SK-N-MC (cell line): ENCODE measurements at regions not wholly inside any gene's neighbourhood (a gene's known extent, or its start where the extent isn't known, plus 50 kb on each side); places are given as distances from the start of the nearest gene placed in this dataset.
A peak's percentile ranks its signal among the peaks of the same experiment; 100 is the strongest.
"Not testable (repeated sequence)": the region's sequence is repeated elsewhere in the genome, so short reads cannot be mapped to it uniquely, and the experiment has no call there.

ENCODE experiments used
- DNase-seq: peaks from one replicate; pipeline ENCODE4 v3.0.0-alpha.2; 2011; ENCODE audit warnings: low read depth, low spot score
- H3K27ac ChIP-seq: fragments of 200-600 bp; sonication (generic); 2 replicates; pipeline ENCODE4 v1.5.1; 2016; ENCODE audit warnings: mixed run types
- H3K36me3 ChIP-seq: fragments of 200-600 bp; sonication (generic); 2 replicates; pipeline ENCODE4 v1.6.1; 2017; ENCODE audit warnings: antibody characterized with exemption, low read length, mixed read lengths; ENCODE audit not compliant: insufficient read depth
- H3K4me3 ChIP-seq: fragments of 200-600 bp; sonication (generic); 2 replicates; pipeline ENCODE4 v1.5.1; 2016
- H3K9ac ChIP-seq: fragments of 200-600 bp; sonication (generic); 2 replicates; pipeline ENCODE4 v1.8.0; 2017; ENCODE audit warnings: mixed run types, mixed read lengths; ENCODE audit not compliant: insufficient read length
- H3K9me3 ChIP-seq: fragments of 200-600 bp; sonication (generic); 2 replicates; pipeline ENCODE4 v1.6.1; 2017; ENCODE audit warnings: low read depth, mild to moderate bottlenecking, antibody characterized with exemption, low read length, moderate library complexity, mixed read lengths
- EZH2 ChIP-seq: fragments of 200-600 bp; sonication (generic); IDR thresholded peaks from one replicate; pipeline ENCODE4 v1.6.1; 2017; ENCODE audit warnings: antibody characterized with exemption
- FOXP2 ChIP-seq: optimal IDR thresholded peaks from 2 replicates; pipeline ENCODE3; 2011; ENCODE audit warnings: mild to moderate bottlenecking, moderate library complexity; ENCODE audit not compliant: insufficient read depth; ENCODE audit errors: extremely low read length, control extremely low read depth
- POLR2AphosphoS5 ChIP-seq: IDR thresholded peaks from 2 replicates; pipeline ENCODE4 v1.6.1; 2012; ENCODE audit warnings: mild to moderate bottlenecking, low read depth, low read length, borderline replicate concordance

- no peak overlapping the region for H3K4me3 ChIP-seq
- H3K27ac ChIP-seq = no peak overlapping the region
- TF ChIP-seq FOXP2 (peak; percentile 16), POLR2AphosphoS5 (no peak)
- no peak overlapping the region for H3K9ac ChIP-seq
- H3K9me3 ChIP-seq = no peaks in the 10 kb centered on the region
- H3K36me3 ChIP-seq = no peaks in the 10 kb centered on the region
- no peak for DNase-seq
Measured at GRCh38 chr4:124459941-124460310, 252.6 kb downstream of the ANKRD50 start.

GRCh38 chr4:124461592-124461991 lies 250.9 kb downstream of the ANKRD50 start:
- H3K9ac ChIP-seq, H3K27ac ChIP-seq, DNase-seq, H3K9me3 ChIP-seq, H3K4me3 ChIP-seq, H3K36me3 ChIP-seq: not testable (repeated sequence)

DNA sequence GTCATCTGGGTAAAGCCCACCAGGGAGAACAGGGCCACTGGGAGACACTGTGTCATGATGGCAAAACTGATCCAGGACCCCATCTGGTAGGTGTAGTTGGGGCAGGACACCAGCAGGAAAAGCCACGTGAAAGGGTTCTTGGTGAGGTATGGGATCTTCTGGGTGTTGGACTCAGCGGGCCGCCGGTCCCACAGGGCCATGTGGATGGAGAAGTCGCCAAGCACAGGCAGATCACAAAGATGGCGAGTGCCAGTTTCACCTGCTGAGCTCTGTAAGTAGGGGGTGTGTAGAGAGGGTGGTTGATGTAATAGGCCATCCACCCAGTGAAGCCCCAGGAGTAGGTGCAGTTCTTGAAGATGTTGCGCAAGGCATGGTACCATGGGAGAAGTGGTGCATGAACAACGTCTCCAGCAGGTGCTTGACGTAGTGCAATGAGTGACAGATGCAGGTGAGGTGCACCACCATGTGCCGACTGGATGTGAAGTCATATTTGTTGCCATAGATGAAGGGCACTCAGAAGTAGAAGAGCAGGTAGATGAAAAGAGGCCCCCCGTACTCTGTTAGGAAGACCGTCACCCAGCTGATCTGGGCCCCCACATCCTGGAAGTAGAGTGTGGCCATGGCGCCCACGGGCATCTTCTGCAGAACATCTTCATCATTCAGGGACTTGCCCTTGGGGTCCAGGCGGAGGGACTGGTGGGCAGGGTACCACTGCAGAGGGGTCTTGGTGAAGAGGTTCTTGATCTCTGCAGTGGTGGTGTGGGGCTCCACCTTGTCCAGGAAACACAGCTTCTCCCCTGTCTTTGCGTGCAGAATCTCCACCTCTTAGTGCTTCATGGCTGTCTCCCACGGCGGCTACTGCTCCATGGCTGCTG lies 249.3 kb downstream of the ANKRD50 start:
- H3K9ac ChIP-seq = no peak overlapping the region
- DNase-seq = no peak
- H3K4me3 ChIP-seq = no peak overlapping the region
- no peak overlapping the region for H3K27ac ChIP-seq
- TF ChIP-seq FOXP2 (no peak), EZH2 (no peak), POLR2AphosphoS5 (no peak)
- no peaks in the 10 kb centered on the region for H3K9me3 ChIP-seq
- no peaks in the 10 kb centered on the region for H3K36me3 ChIP-seq

GRCh38 chr4:124464836-124465235 lies 247.7 kb downstream of the ANKRD50 start:
- TF ChIP-seq EZH2 = no peak
- no peak for TF ChIP-seq POLR2AphosphoS5
- no peak for TF ChIP-seq FOXP2
- Histone ChIP-seq H3K9ac (no peak overlapping the region), H3K9me3 (no peaks in the 10 kb centered on the region), H3K4me3 (no peak overlapping the region), H3K27ac (no peak overlapping the region), H3K36me3 (no peaks in the 10 kb centered on the region)
- no peak for DNase-seq

DNA sequence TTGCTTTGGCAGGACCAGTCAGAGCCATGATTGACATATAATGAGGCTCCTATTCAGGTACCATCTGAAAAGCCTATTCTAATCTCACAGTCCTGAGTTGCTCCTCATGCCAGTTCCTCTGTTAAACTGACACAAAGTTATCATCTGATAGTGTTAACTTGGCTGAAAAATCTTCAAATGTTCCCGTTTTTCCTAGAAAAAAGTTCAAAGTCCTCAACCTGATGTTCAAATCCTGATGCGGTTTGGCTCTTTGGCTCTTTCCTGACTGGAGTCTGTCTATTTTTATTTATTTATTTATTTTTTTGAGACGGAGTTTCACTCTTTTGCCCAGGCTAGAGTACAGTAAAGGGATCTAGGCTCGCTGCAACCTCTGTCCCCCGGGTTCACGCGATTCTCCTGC lies 244.2 kb downstream of the ANKRD50 start:
- H3K4me3 ChIP-seq = no peak overlapping the region
- no peaks in the 10 kb centered on the region for H3K9me3 ChIP-seq
- H3K9ac ChIP-seq = no peak overlapping the region
- H3K27ac ChIP-seq = no peak overlapping the region
- no peaks in the 10 kb centered on the region for H3K36me3 ChIP-seq
- no peak for DNase-seq
- TF ChIP-seq EZH2 (no peak), POLR2AphosphoS5 (no peak), FOXP2 (no peak)

DNA sequence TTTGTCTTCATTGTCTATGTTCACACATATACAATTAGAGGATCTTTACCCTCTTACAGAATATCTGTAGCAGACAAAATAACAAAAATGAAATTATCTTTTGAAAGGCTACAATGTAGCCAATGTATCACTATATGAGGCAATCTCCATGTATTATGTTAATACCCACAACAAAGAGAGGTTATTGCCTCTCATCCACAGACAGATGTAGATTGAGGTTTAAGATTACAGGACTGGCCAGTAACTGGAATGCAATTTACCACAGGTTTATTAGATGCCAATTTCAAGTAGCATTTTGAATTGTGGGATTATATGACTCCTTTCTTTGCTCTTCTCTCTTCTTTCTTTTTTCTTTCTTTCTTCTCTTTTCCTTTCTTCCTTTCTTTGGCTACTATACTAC lies 242.6 kb downstream of the ANKRD50 start:
- no peak for DNase-seq
- H3K4me3 ChIP-seq = no peak overlapping the region
- H3K27ac ChIP-seq = no peak overlapping the region
- H3K36me3 ChIP-seq = no peaks in the 10 kb centered on the region
- H3K9me3 ChIP-seq = no peaks in the 10 kb centered on the region
- TF ChIP-seq EZH2 (no peak), FOXP2 (no peak), POLR2AphosphoS5 (no peak)
- no peak overlapping the region for H3K9ac ChIP-seq

DNA sequence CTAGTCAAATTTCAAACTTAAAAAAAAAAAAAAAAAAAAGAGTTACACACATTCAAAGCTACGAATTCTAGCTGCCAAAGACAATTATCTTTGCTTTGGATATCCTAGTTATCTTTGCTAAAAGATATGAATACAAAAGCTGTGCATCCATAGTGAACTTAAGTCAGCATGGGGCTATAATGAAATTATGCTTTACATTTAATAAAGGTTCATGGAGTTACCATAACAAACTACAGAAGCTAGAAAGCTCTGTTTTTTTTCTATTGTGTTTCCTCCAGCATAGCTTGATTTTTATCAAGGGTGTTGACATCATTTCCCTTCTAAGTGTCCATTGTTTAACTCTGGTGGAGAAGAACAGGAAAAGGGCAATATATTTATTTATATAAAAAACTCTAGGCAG lies 234.1 kb downstream of the ANKRD50 start:
- no peak overlapping the region for H3K27ac ChIP-seq
- no peak overlapping the region for H3K9ac ChIP-seq
- TF ChIP-seq POLR2AphosphoS5 (no peak), EZH2 (no peak), FOXP2 (no peak)
- H3K36me3 ChIP-seq = no peaks in the 10 kb centered on the region
- DNase-seq = no peak
- H3K4me3 ChIP-seq = no peak overlapping the region
- H3K9me3 ChIP-seq = no peaks in the 10 kb centered on the region

DNA sequence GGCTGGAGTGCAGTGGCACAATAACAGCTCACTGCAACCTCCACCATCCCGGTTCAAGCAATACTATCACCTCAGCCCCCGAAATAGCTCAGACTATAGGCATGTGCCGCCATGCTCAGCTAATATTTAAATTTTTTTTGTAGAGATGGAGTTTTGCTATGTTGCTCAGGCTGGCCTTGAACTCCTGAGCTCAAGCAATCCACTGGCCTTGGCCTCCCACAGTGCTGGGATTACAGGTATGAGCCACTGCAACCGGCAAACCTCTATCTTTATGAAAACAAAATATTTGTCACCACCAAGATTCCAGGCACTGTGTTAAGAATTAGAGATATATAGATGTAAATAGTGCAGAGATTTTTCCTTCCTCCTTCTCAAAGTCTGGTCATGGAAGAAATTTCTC lies 232.5 kb downstream of the ANKRD50 start:
- Histone ChIP-seq H3K4me3 (no peak overlapping the region), H3K27ac (no peak overlapping the region), H3K9ac (no peak overlapping the region), H3K36me3 (no peaks in the 10 kb centered on the region), H3K9me3 (no peaks in the 10 kb centered on the region)
- no peak for DNase-seq
- TF ChIP-seq POLR2AphosphoS5 = no peak
- no peak for TF ChIP-seq EZH2
- TF ChIP-seq FOXP2 = no peak

GRCh38 chr4:124481123-124481522 lies 231.4 kb downstream of the ANKRD50 start:
- TF ChIP-seq FOXP2 (no peak), EZH2 (no peak), POLR2AphosphoS5 (no peak)
- no peak overlapping the region for H3K27ac ChIP-seq
- DNase-seq = no peak
- H3K4me3 ChIP-seq = no peak overlapping the region
- H3K9me3 ChIP-seq = no peaks in the 10 kb centered on the region
- no peaks in the 10 kb centered on the region for H3K36me3 ChIP-seq
- no peak overlapping the region for H3K9ac ChIP-seq
